ENCODE measurements at regions not wholly inside any gene's neighbourhood (a gene's known extent, or its start where the extent isn't known, plus 50 kb on each side); places are given as distances from the start of the nearest gene placed in this dataset.

- DNase-seq: peak; percentile 38
Observed at GRCh38 chr19:28425046-28425931, 787.7 kb downstream of the UQCRFS1 start.

- DNase-seq: no peak
Observed at GRCh38 chr19:28424662-28425045, 788.3 kb downstream of the UQCRFS1 start.

- no peak for DNase-seq
Observed at GRCh38 chr19:28424077-28424476, 788.9 kb downstream of the UQCRFS1 start.

GRCh38 chr19:28422791-28423650 lies 789.9 kb downstream of the UQCRFS1 start:
- DNase-seq: no peak

- no peak for DNase-seq
Observed at GRCh38 chr19:28422046-28422445, 790.9 kb downstream of the UQCRFS1 start.

- DNase-seq: no peak
Observed at GRCh38 chr19:28420811-28421550, 792.0 kb downstream of the UQCRFS1 start.

GRCh38 chr19:28419312-28419711 lies 793.6 kb downstream of the UQCRFS1 start:
- no peak for DNase-seq

- no peak for DNase-seq
Observed at GRCh38 chr19:28417361-28417760, 795.6 kb downstream of the UQCRFS1 start.

- no peak for DNase-seq
Observed at GRCh38 chr19:28416245-28416644, 796.7 kb downstream of the UQCRFS1 start.

- no peak for DNase-seq
Observed at GRCh38 chr19:28414748-28415147, 798.2 kb downstream of the UQCRFS1 start.

- no peak for DNase-seq
Observed at GRCh38 chr19:28409859-28410258, 803.1 kb downstream of the UQCRFS1 start.

GRCh38 chr19:28406966-28407365 lies 806.0 kb downstream of the UQCRFS1 start:
- DNase-seq: no peak

- DNase-seq: no peak
Observed at GRCh38 chr19:28405346-28405742, 807.6 kb downstream of the UQCRFS1 start.

- DNase-seq: no peak
Observed at GRCh38 chr19:28404472-28404871, 808.5 kb downstream of the UQCRFS1 start.

GRCh38 chr19:28403690-28404089 lies 809.3 kb downstream of the UQCRFS1 start:
- DNase-seq: no peak

- DNase-seq: no peak
Observed at GRCh38 chr19:28402701-28403290, 810.2 kb downstream of the UQCRFS1 start.

- no peak for DNase-seq
Observed at GRCh38 chr19:28401739-28402424, 811.1 kb downstream of the UQCRFS1 start.

- DNase-seq: no peak
Observed at GRCh38 chr19:28400953-28401671, 811.8 kb downstream of the UQCRFS1 start.

GRCh38 chr19:28399187-28399586 lies 813.8 kb downstream of the UQCRFS1 start:
- DNase-seq: no peak

- no peak for DNase-seq
Observed at GRCh38 chr19:28397800-28398199, 815.2 kb downstream of the UQCRFS1 start.

- DNase-seq: no peak
Observed at GRCh38 chr19:28397306-28397705, 815.6 kb downstream of the UQCRFS1 start.
